Right atrium auricular region (tissue), 2 donors: ENCODE measurements at regions not wholly inside any gene's neighbourhood (a gene's known extent, or its start where the extent isn't known, plus 50 kb on each side); places are given as distances from the start of the nearest gene placed in this dataset.
A peak's percentile ranks its signal among the peaks of the same experiment; 100 is the strongest.

Experiments
- DNase-seq: peaks from one replicate; pipeline ENCODE4 v3.0.0-alpha.2; 2019; ENCODE audit warnings: low spot score
- H3K27ac ChIP-seq, 2 donors: fragments of 200-600 bp; sonication (generic); 1 replicate in 1 of 2; 2 replicates in 1 of 2; pipeline ENCODE4 v1.5.1; 2016 to 2019
- H3K27me3 ChIP-seq, 2 donors: fragments of 200-600 bp; sonication (generic); one replicate each; pipeline versions ENCODE4 v1.5.1 to v1.6.0; 2017 to 2019
- H3K36me3 ChIP-seq: fragments of 200-600 bp; sonication (generic); one replicate; pipeline ENCODE4 v1.5.1; 2016
- H3K4me1 ChIP-seq, 2 donors: fragments of 200-600 bp; sonication (generic); one replicate each; pipeline versions ENCODE4 v1.5.1 to v1.6.0; 2017 to 2019
- H3K4me3 ChIP-seq, 2 donors: fragments of 200-600 bp; sonication (generic); 1 replicate in 1 of 2; 2 replicates in 1 of 2; pipeline ENCODE4 v1.5.1; 2017 to 2019; ENCODE audit warnings: mild to moderate bottlenecking in 1 of 2, moderate library complexity in 1 of 2
- H3K9me3 ChIP-seq, 2 donors: fragments of 200-600 bp; sonication (generic); one replicate each; pipeline ENCODE4 v1.5.1; 2019
- CTCF ChIP-seq, 2 donors: fragments of 200-600 bp; sonication (generic); IDR thresholded peaks; one replicate each; pipeline ENCODE4 v1.5.1; 2019; ENCODE audit warnings: antibody characterized with exemption in 2 of 2

DNA sequence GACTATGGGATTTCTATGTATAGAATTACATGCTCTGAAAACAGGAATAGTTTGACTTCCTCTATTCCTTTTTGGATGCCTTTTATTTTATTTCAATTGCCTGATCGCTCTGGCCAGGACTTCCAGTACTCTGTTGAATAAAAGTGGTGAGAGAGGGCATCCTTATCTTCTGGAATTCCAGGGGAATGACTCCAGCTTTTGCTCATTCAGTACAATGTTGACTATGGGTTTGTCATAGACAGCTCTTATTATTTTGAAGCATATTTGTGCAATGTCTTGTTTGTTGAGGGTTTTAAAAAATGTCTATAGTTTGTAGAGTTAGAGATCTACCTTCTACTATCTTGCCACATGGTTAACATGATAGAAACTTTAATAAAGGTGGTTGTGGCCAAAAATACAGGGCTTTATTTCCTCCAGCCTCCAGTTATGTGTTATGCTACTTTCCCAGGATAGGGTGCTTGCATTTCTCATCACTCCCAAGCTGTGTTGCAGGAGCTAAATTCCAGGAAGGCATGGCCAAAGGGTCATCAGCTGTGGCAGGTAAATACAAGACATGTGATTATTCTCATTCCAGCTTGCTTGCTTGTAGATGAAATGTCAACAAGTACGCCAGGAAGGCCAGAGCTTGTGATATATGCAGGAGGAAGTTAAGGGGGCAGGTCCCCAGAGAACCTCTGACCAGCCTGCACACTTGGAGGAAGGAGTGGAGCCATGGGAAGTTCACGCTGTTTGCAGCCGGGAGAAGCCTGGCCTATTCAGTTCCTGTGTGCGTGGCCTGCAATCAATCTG, 142.4 kb upstream of the CPXCR1 start:
- no peaks in the 10 kb centered on the region for H3K36me3 ChIP-seq
- H3K27ac ChIP-seq: no peak overlapping the region
- DNase-seq: no peak
- no peaks in the 10 kb centered on the region for H3K27me3 ChIP-seq
- H3K4me3 ChIP-seq: no peak overlapping the region
- no peak for TF ChIP-seq CTCF (IDR thresholded peaks at IDR 0.05)
- peaks cover 0 to 7% of the 10 kb centered on the region in 2 donors for H3K9me3 ChIP-seq
- H3K4me1 ChIP-seq: no peaks in the 10 kb centered on the region

DNA sequence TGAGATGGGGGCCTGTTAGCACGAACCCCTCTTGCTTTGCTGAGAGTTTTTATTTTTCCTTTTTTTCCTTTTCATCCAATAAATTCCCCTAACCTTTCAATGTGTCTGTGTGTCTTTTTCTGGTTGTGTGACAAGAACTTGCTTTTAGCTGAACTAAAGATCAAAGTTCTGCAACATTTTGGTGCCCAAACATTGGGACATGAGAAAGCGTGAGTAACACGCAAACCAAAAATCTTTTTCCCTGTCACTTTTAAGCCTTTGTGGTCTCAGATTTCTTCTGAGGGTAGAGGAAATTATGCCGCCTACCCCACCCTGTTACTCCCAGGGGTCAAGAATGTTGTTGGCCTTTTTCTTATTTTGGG, 141.8 kb upstream of the CPXCR1 start:
- no peak for TF ChIP-seq CTCF (IDR thresholded peaks at IDR 0.05)
- H3K4me1 ChIP-seq: no peaks in the 10 kb centered on the region
- H3K9me3 ChIP-seq: peaks cover 0 to 7% of the 10 kb centered on the region in 2 donors
- no peak overlapping the region for H3K27ac ChIP-seq
- H3K4me3 ChIP-seq: no peak overlapping the region
- H3K36me3 ChIP-seq: no peaks in the 10 kb centered on the region
- no peak for DNase-seq
- no peaks in the 10 kb centered on the region for H3K27me3 ChIP-seq

DNA sequence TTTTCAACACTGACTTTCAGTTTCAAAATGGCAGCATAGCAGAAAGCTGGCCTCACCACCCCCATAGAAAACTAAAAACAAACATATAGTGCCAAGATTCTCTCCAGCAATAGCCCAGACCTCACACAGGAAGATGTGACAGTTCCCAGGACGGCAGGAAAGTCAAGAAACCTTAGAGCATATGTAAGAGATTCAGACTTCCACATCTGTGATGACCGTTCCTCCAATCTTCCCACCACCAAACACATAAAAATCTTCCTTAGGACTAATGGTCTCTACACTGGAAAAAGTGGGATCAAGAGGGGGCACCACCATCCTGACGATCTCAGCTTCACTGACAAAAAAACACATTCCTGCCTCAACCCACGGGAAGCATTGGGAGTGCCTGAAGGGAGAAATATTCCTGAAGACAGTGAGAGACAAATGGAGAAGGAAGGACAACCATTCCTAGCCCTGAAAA, 134.1 kb upstream of the CPXCR1 start:
- TF ChIP-seq CTCF (IDR thresholded peaks at IDR 0.05): no peak

DNA sequence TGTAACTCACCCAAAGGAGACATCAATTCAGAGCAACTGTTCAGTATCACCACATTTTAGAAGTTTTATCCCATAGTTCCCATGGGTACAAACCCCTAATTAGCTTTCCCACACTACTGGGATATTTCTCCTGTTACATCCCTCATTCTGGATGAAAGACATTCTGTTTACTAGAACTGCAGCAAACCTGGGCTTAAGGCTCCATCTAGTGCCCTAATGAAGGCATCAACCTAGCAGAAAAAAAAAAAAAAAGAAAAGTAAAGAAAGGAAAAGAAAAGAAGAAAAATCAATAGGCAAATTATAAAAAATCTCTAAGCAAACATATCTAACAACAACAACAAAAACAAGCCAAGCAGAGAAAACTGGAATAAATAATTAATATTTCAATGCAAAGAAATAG, 133.7 kb upstream of the CPXCR1 start:
- TF ChIP-seq CTCF (IDR thresholded peaks at IDR 0.05): peak in 1 of 2 donors; percentile 45
- no peaks in the 10 kb centered on the region for H3K4me1 ChIP-seq
- no peak overlapping the region for H3K4me3 ChIP-seq
- H3K9me3 ChIP-seq: no peaks in the 10 kb centered on the region
- no peaks in the 10 kb centered on the region for H3K27me3 ChIP-seq
- no peak for DNase-seq
- no peak overlapping the region for H3K27ac ChIP-seq
- H3K36me3 ChIP-seq: no peaks in the 10 kb centered on the region

More for the DNA sequence above, 134.1 kb upstream of the CPXCR1 start:
- no peak overlapping the region for H3K27ac ChIP-seq
- H3K9me3 ChIP-seq: no peaks in the 10 kb centered on the region
- H3K27me3 ChIP-seq: no peaks in the 10 kb centered on the region
- H3K4me1 ChIP-seq: no peaks in the 10 kb centered on the region
- DNase-seq: no peak
- H3K4me3 ChIP-seq: no peak overlapping the region
- H3K36me3 ChIP-seq: no peaks in the 10 kb centered on the region

DNA sequence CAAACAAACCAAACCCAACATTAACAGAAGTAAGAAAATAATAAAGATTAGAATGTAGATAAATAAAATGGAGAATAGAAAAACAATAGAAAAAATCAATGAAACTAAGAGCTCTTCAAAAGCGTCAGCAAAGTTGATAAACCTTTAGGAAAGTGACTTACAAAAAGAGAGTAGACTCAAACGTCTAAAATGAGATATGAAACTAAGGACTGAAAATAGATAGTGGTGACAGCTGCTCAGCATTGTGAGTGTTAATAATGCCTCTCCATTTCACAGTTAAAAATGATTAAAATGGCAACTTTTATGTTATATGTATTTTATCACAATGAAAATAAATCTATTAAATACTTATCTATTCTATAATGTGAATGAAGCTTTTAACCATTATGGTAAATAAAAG, 125.7 kb upstream of the CPXCR1 start:
- no peaks in the 10 kb centered on the region for H3K36me3 ChIP-seq
- TF ChIP-seq CTCF (IDR thresholded peaks at IDR 0.05): no peak
- H3K4me1 ChIP-seq: no peaks in the 10 kb centered on the region
- no peaks in the 10 kb centered on the region for H3K9me3 ChIP-seq
- H3K27me3 ChIP-seq: no peaks in the 10 kb centered on the region
- H3K4me3 ChIP-seq: no peak overlapping the region
- DNase-seq: no peak
- H3K27ac ChIP-seq: no peak overlapping the region

- no peak for DNase-seq
- Histone ChIP-seq H3K36me3 (no peaks in the 10 kb centered on the region), H3K27me3 (no peaks in the 10 kb centered on the region), H3K9me3 (peaks cover 0 to 4% of the 10 kb centered on the region in 2 donors), H3K4me3 (no peak overlapping the region), H3K27ac (no peak overlapping the region), H3K4me1 (no peaks in the 10 kb centered on the region)
- TF ChIP-seq CTCF (IDR thresholded peaks at IDR 0.05): no peak
Measured at GRCh38 chrX:88655460-88655859, 91.6 kb upstream of the CPXCR1 start.
